SK-N-SH treated with all-trans-retinoic acid at 6 μM for 48 hours (cell line): ENCODE measurements at regions not wholly inside any gene's neighbourhood (a gene's known extent, or its start where the extent isn't known, plus 50 kb on each side); places are given as distances from the start of the nearest gene placed in this dataset.

ENCODE experiments used
- ATAC-seq: fragments of 200-7000 bp; cut with Tn5 transposase; 3 replicates; pipeline ENCODE4 v1.9.1; 2020; ENCODE audit warnings: mild to moderate bottlenecking, moderate library complexity
- ARNTL ChIP-seq: fragments of 450-650 bp; formaldehyde crosslinking; IDR thresholded peaks from 2 replicates; pipeline ENCODE4 v1.5.0; 2020; ENCODE audit warnings: low read depth, mild to moderate bottlenecking, moderate library complexity, borderline replicate concordance
- BACH2 ChIP-seq: fragments of 250-450 bp; sonication (Bioruptor Pico); IDR thresholded peaks from 2 replicates; pipeline ENCODE4 v1.9.0; 2021; ENCODE audit warnings: mild to moderate bottlenecking, borderline replicate concordance
- CREB5 ChIP-seq: fragments of 250-450 bp; sonication (Bioruptor Pico); IDR thresholded peaks from 2 replicates; pipeline ENCODE4 v1.5.1; 2020; ENCODE audit warnings: low read depth, mild to moderate bottlenecking, moderate library complexity
- CSDC2 ChIP-seq: fragments of 250-450 bp; sonication (Bioruptor Pico); IDR thresholded peaks from 2 replicates; pipeline ENCODE4 v1.5.0; 2020; ENCODE audit warnings: mild to moderate bottlenecking, moderate library complexity
- CSRNP3 ChIP-seq: fragments of 250-450 bp; sonication (Bioruptor Pico); IDR thresholded peaks from 2 replicates; pipeline ENCODE4 v1.5.1; 2021; ENCODE audit warnings: mild to moderate bottlenecking, moderate library complexity
- ESRRG ChIP-seq: fragments of 250-450 bp; sonication (Bioruptor Pico); IDR thresholded peaks from 2 replicates; pipeline ENCODE4 v1.6.1; 2021; ENCODE audit warnings: mild to moderate bottlenecking
- GLIS3 ChIP-seq: fragments of 250-450 bp; sonication (Bioruptor Pico); IDR thresholded peaks from 2 replicates; pipeline ENCODE4 v1.5.0; 2020; ENCODE audit warnings: mild to moderate bottlenecking, moderate library complexity
- ISL1 ChIP-seq: fragments of 250-450 bp; sonication (Bioruptor Pico); IDR thresholded peaks from 2 replicates; pipeline ENCODE4 v2.1.2; 2022; ENCODE audit warnings: mild to moderate bottlenecking, moderate library complexity
- OSR1 ChIP-seq: fragments of 250-450 bp; sonication (Bioruptor Pico); IDR thresholded peaks from 2 replicates; pipeline ENCODE4 v1.8.0; 2022; ENCODE audit warnings: moderate library complexity, mild to moderate bottlenecking, inconsistent platforms
- POU6F1 ChIP-seq: fragments of 250-450 bp; sonication (Bioruptor Pico); IDR thresholded peaks from 2 replicates; pipeline ENCODE4 v1.8.0; 2021; ENCODE audit warnings: low read depth, mild to moderate bottlenecking, moderate library complexity, borderline replicate concordance
- PPARA ChIP-seq: fragments of 250-450 bp; sonication (Bioruptor Pico); IDR thresholded peaks from 2 replicates; pipeline ENCODE4 v1.5.0; 2020; ENCODE audit warnings: mild to moderate bottlenecking, borderline replicate concordance
- RARB ChIP-seq: fragments of 250-450 bp; sonication (Bioruptor Pico); IDR thresholded peaks from 2 replicates; pipeline ENCODE4 v1.8.0; 2021; ENCODE audit warnings: mild to moderate bottlenecking, moderate library complexity
- TOX ChIP-seq: fragments of 250-450 bp; sonication (Bioruptor Pico); IDR thresholded peaks from 2 replicates; pipeline ENCODE4 v1.8.0; 2021; ENCODE audit warnings: mild to moderate bottlenecking, moderate library complexity, borderline replicate concordance
- TSHZ2 ChIP-seq: fragments of 250-450 bp; sonication (Bioruptor Pico); IDR thresholded peaks from 2 replicates; pipeline ENCODE4 v1.5.0; 2020; ENCODE audit warnings: mild to moderate bottlenecking, moderate library complexity
- ZC3H10 ChIP-seq: fragments of 250-450 bp; sonication (Bioruptor Pico); IDR thresholded peaks from 2 replicates; pipeline ENCODE4 v1.5.1; 2021; ENCODE audit warnings: mild to moderate bottlenecking, moderate library complexity
- ZFP3 ChIP-seq: fragments of 250-450 bp; sonication (Bioruptor Pico); IDR thresholded peaks from 2 replicates; pipeline ENCODE4 v1.5.0; 2020; ENCODE audit warnings: mild to moderate bottlenecking, moderate library complexity
- ZFP30 ChIP-seq: fragments of 450-650 bp; formaldehyde crosslinking; IDR thresholded peaks from 2 replicates; pipeline ENCODE4 v1.5.0; 2022; ENCODE audit warnings: mild to moderate bottlenecking, moderate library complexity
- ZNF565 ChIP-seq: fragments of 450-650 bp; formaldehyde crosslinking; conservative IDR thresholded peaks from 2 replicates; pipeline ENCODE4 v1.5.0; 2020; ENCODE audit warnings: low read depth, mild to moderate bottlenecking, moderate library complexity
- ZNF70 ChIP-seq: fragments of 450-650 bp; formaldehyde crosslinking; IDR thresholded peaks from 2 replicates; pipeline ENCODE4 v1.5.0; 2020; ENCODE audit warnings: mild to moderate bottlenecking, moderate library complexity
- ZNF8 ChIP-seq: fragments of 450-650 bp; formaldehyde crosslinking; IDR thresholded peaks from 2 replicates; pipeline ENCODE4 v1.5.0; 2020; ENCODE audit warnings: mild to moderate bottlenecking, moderate library complexity

- ATAC-seq: peak; percentile 40
- TF ChIP-seq ZNF8 (CRISPR knock-in tag) (no peak), CSDC2 (CRISPR knock-in tag) (no peak), PPARA (CRISPR knock-in tag) (no peak), OSR1 (no peak), POU6F1 (CRISPR knock-in tag) (no peak), ZC3H10 (no peak), ESRRG (CRISPR knock-in tag) (no peak), ZNF565 (no peak), ZFP3 (no peak), CSRNP3 (CRISPR knock-in tag) (no peak), BACH2 (CRISPR knock-in tag) (no peak), TOX (no peak), GLIS3 (no peak), ISL1 (CRISPR knock-in tag) (no peak)
Observed at GRCh38 chr16:72442385-72443158, 270.6 kb upstream of the PMFBP1 start.

- TF ChIP-seq RARB (CRISPR knock-in tag) (no peak), CSDC2 (CRISPR knock-in tag) (no peak), BACH2 (CRISPR knock-in tag) (no peak), CREB5 (no peak), ZNF70 (CRISPR knock-in tag) (no peak), ISL1 (CRISPR knock-in tag) (no peak)
- no peak for ATAC-seq
Observed at GRCh38 chr16:72437891-72438290, 265.9 kb upstream of the PMFBP1 start.

- TF ChIP-seq CSRNP3 (CRISPR knock-in tag): no peak
- TF ChIP-seq TSHZ2 (CRISPR knock-in tag): no peak
- ATAC-seq: no peak
Observed at GRCh38 chr16:72434159-72434558, 262.2 kb upstream of the PMFBP1 start.

- ATAC-seq: no peak
- TF ChIP-seq ZC3H10: no peak
- TF ChIP-seq ARNTL: no peak
- TF ChIP-seq BACH2 (CRISPR knock-in tag): no peak
- TF ChIP-seq POU6F1 (CRISPR knock-in tag): no peak
- TF ChIP-seq ZFP3: no peak
- no peak for TF ChIP-seq CSRNP3 (CRISPR knock-in tag)
- no peak for TF ChIP-seq RARB (CRISPR knock-in tag)
- no peak for TF ChIP-seq ZFP30 (CRISPR knock-in tag)
- TF ChIP-seq GLIS3: no peak
- TF ChIP-seq TSHZ2 (CRISPR knock-in tag): no peak
- no peak for TF ChIP-seq ZNF565
- TF ChIP-seq TOX: no peak
Observed at GRCh38 chr16:72430121-72430520, 258.2 kb upstream of the PMFBP1 start.
